GM18873 (cell line): ENCODE measurements at regions not wholly inside any gene's neighbourhood (a gene's known extent, or its start where the extent isn't known, plus 50 kb on each side); places are given as distances from the start of the nearest gene placed in this dataset.

Experiments
- ATAC-seq: cut with Tn5 transposase; IDR thresholded peaks from one replicate; pipeline ENCODE4 v1.9.1; 2021; ENCODE audit warnings: mild to moderate bottlenecking, moderate library complexity, moderate number of reproducible peaks; ENCODE audit not compliant: unreplicated experiment, low FRiP score

DNA sequence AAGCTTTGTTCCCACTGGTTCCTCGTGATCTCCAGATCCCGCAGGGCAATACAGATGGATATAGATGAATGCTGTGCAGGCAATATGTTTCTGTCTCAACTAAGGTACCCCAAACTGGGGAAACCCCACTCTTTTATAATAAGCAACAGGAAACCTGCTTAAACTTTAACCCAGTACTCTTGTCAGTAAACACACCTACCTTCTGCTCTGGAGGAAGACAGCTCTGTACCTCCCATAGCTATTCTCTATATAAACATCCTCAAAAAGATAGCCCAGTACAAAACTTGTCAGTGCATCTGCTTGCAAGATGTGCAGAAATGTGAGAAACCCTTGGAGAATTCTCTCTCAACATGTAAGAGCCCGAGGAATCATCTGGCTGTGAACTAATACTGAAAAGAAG lies 583.6 kb downstream of the OLFM4 start:
- ATAC-seq: no peak

DNA sequence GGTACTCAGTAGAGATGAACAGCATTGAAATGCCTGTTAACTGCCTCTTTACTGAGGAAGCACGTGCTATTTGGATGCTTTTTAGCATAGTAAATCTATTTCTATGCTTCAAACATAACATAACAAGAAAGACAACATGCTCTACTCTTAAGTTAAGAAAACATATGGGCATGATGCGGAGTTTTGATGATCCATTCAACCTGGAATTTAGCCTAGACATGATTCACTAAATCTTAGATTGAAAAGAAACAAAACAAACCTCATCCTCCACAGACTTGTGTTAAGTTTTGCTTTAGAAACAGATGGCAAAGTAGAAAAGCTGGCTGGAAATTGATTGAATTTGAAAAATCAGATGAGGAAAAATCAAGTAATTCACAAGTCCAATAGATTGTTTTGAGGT lies 593.8 kb downstream of the OLFM4 start:
- ATAC-seq: no peak

DNA sequence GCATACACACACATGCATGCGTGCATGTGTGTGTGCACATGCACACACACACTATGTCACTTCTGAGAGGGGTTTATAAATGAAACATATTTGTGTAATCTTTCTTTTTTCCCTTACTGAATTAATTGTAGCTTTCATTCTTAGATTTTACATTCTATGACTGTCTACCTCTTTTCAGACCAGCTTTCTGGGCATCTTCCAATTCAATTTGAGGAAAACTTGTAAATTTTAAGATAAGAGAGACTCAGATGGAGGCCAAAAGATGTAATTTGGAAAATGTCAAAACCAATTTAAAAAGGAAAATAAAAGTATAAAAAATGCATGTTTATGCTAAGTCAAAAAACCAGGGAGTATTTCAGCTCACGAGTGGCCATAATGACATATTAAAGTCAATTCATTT lies 594.5 kb downstream of the OLFM4 start:
- no peak for ATAC-seq

DNA sequence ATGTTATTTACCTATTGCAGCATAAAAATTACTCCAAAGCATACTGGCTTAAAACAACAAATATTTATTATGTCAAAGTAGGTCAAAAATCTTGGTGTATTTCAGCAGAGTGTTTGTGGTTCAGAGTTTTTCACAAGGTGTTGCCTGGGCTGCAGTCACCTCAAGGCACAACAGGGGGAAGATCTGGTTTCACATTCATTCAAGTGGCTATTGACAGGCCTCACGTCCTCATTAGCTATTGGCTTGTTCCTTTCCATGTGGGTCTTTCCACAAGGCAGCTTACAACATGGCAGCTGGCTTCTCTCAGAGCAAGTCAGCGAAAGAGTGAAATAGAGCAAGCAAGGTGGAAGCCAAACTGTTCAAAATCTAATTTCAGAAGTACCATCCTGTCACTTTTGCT lies 602.9 kb downstream of the OLFM4 start:
- no peak for ATAC-seq

DNA sequence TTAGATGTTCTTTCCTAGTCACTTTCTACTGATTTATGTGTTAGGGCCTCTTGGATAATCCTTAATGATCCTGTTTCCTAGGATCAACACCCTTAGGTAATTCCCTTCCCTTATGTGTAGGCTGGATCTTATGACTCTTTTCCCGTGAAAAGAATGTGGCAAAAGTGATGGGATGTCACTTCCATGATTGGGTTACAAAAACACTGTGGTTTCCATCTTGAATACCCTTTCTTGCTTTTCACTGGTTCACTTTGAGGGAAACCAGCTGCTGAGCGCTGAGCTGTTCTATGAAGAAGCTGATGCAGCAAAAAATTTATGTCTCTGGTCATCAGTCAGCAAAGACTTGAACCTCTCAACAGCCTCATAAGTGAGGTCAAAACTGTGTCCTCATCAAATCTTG lies 609.4 kb downstream of the OLFM4 start:
- ATAC-seq: no peak

DNA sequence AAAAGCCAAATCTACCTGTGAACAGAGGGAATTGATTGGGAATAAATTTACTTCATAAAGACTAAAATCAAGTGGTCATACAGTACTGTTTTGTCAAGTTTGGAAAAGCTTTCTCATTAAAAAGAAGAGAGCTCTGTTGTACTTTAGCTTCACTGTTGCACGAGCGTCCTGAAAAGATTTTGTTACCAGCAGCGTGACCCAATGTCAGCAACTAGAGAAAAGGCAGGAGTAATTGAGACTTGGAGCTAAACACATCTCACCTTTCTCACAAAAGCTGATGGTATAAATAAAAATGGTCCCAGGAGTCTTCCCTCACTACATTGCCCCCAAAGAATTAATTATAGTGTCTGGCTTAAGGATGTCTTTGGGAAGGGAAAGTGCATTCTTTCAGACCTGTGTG lies 613.7 kb downstream of the OLFM4 start:
- ATAC-seq: no peak

DNA sequence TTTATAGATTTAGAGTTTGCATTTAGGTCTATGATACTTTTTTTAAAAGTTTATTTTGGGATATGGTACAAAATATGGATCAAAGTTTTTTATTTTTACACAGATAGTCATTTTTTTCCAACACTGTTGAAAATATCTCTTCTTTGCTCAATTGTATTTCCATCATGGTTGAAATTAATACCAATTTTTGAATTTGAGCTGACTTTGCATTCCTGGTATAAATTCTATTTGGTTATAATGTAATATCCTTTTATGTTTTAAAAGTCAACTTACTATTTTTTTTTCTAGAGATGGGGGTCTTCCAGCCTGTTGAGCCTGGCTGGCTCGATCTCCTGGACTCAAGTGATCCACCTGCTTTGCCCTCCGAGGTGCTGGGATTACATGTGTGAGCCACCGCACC lies 620.1 kb downstream of the OLFM4 start:
- ATAC-seq: no peak

DNA sequence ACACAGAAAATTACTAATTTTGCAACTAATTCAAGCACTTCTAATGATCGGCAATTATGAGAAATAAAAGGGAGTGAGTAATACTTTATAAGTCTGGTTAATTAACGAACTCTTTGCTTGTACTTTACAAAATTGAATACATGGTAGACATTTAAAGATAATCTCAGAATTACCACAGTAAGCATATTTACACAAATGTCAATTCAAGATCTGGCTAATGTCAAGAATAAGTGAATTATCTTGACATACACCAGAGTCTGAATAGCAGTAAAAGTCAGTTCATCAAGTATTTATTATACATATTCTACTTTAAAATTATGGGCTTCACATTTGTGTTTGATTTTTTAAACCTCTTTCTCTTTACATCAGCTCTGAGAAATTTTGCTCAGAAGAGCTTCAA lies 643.4 kb downstream of the OLFM4 start:
- ATAC-seq: no peak

DNA sequence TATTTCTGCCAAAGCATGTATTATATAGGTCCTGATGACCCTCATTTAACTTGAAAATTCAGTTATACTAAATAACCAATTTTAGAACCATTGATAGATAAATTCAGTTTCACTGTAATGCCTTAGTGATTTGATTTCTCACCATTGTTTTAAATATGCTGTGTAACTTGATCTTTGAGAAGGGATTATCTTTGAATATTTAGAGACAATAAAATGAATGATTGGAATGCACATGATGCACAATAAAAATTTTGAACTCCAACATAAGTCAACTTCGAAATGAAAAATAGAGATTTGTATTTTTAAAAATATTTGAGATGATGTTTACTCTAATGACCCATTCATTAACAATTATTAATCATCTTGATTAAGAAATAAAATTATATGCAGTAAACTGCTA lies 654.5 kb downstream of the OLFM4 start:
- no peak for ATAC-seq

DNA sequence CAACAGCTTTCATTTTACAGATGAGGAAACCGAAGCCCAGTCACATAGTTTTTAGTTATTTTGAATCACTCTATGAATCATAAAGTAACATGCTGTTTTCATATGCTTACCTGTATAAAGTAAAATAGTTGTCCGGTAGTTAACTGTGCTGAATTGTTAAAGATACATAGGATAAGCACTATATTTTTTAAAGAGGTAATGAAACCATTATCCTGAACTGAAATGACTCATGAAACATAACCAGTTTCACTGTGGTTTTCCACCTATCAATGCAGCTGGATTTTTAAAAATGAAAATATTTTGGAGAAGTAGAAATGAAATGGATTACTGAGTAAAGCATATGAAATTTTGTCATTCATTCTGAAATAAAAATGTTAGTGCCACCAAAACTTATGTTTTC lies 655.0 kb downstream of the OLFM4 start:
- no peak for ATAC-seq

DNA sequence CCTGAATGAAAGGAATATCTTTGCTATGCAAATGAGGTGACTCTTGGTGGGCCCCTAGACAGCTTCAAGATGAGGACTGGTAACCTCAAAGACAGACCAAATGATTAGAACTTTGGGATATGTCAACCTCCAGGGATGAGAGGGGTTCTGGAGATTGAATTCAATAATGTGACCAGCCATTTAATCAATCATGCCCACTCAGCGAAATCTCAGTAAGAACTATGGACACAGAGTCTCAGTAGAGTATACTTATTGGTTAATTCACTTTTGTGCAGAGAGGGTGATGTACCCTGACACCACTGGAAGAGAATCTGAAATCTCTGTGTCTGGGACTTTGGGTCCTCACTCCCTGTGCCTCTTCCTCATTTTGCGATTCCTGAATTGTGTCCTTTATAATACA lies 662.8 kb downstream of the OLFM4 start:
- ATAC-seq: no peak

DNA sequence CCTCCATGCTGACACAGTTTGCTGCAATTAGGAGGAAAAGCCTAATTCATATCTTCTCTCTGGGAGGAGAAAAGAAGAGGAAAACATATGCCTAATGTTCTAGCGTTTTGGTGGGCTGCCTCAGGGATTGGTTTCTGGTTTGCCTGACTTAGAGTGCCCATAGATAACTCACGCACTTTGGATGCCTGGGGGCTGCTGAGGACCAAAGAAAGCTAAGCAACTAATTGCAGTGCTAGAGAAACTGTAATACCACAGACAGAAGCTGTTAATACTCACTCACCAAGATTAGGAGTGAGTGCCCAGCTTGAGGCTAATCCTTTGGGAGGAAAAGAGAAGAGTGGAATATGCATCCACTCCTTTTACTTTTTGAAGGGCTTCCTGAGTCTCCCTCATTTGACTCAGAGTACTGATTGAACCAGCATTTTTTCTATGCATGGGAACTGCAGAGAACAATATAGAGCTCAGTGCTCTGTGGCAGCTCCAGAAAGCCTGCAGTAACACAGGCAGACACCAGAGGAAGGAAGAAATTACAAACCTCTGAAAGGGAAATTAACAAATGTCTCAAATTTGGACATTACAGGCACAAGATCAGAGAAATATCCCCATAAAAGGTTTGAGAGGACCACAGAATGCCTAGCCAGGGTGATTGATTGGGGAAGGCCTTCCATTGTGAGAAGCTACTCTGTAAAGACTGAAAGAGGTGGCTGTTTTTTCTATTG lies 666.4 kb downstream of the OLFM4 start:
- ATAC-seq: no peak

DNA sequence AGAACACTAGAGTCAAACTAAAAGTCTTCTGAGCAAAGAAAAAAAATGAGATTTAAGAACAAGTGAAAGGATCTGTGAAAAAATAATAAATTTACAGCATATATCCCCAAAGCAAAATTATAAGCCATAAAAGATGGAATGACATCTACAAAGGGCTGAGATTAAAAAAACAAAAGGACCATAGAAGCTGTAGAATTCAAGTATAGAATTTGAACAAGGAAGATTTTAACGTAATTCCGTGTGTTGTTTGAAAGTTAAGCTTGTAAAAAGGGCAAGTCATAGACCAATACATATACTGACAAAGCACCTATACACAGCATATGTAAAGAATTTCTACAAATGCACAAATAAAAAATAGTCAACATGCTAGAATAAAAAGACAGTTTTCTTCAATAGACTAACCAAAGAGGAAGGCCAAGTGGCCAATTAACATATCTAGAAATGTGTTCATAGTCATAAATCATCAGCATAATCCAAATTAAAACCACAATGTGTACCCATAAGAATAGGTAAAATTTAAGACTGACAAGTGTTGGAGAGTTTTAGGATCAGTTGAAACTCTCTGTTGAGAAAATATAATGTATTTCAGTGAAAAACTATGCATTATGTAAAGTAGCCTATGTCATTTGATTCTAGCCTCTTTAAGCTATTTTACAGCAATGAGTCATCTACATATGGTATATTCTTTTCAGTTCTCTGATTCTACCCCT lies 674.9 kb downstream of the OLFM4 start:
- ATAC-seq: no peak

DNA sequence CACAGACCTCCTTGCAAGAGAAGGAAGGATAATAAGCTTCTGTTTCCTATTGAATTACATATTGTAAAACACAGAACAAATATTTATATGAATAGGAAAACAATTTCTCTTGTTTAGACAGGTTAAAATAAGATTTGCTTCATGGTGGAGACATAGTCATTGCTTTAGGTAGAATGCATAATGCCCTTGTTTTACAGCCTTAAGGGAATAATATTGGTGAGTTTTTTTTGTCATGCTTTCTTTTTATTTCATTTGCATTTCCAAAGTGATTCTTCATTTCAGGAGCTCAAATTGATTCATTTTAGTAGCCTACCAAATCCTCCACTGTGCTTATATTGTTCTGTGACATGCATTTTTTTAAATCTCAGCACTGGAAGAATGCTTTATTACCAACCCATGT lies 690.7 kb downstream of the OLFM4 start:
- no peak for ATAC-seq

DNA sequence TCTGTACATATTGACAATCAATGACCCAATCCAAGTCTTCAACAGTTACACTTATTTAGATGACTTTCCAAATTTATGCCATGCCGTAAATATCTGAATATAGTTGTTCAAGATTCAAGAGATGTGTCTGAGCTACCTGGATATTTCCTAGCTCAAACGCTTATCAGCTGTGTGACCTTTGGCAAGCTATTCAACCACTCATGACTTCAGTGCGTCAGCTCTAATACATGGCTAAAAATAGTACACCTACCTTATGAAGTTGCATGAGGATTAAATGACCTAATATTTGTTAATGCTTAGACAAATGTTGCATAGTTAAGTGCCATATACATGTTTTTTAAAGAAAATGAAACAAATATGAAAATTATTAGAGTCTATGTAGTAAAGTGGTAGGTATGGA lies 704.1 kb downstream of the OLFM4 start:
- ATAC-seq: no peak

DNA sequence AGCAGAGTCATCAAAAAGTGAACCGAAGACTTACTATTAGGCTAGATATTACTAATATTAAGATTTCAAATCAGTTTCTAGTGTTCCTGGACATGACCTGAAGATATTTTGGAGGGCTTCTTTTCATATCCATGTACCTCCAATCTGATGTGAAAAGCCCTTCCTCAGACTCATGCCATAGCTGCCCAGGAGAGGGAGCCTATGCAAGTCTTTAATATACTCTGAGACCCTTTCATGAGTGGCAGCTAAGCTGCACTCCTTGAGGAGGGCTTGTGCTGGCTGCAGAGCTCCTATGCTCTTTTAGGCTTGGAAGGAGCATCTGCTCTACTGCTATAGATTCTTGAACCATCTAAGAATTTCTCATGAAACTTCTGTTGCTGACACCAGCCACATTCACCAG lies 715.3 kb downstream of the OLFM4 start:
- ATAC-seq: no peak

DNA sequence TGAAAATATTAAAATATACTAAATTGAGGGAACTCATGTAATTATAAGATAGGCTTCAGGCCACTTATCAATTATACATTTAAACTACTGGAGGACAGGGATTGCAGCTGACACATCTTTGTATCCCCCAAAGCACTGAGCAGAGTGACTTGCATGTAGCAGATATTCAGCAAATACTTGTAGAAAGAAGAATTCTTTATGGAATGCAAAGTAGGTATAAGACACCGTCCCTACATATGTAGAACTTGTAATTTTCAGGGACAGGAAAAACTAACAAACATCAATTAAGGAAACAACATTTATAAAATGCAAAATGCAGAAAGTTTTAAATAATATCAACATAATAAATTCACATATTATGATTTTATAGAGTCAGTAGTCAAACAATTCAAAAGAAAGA lies 719.2 kb downstream of the OLFM4 start:
- no peak for ATAC-seq

DNA sequence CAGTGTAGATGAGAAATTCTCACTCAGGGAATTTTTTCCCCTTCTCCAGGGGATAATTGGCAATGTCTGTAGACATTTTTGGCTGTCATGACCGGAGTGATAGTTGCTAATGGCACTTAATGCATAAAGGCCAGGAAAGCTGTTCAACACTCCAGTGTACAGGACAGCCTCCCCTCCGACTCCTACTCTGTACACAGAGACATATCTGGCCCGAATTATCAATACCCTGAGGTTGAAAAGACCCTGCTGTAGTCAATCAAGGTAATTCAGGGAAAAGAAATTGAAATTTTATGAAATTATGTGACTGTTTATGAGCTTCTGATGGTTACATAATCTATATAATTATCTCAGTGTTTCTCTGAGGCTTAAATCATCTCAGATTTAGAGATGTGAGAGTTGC lies 720.7 kb downstream of the OLFM4 start:
- ATAC-seq: no peak

DNA sequence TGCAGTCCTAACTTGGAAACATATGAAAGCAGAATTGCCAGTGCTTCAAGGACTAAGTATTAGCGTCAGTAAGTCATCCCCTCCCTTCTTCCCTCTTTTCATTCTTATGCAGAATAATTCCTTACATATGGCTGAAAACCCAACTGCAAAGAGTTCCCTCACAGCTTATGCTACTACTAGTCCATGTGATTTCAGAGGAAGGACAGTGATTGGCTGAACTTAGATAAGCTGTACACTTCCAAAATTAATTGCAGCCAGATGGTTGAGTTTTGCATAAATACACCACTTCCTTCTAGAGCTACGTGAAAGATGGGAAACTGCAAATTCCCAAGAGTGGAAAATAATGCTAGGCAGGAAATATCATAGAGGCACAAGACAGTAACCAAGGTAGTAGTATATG lies 730.4 kb downstream of the OLFM4 start:
- no peak for ATAC-seq

DNA sequence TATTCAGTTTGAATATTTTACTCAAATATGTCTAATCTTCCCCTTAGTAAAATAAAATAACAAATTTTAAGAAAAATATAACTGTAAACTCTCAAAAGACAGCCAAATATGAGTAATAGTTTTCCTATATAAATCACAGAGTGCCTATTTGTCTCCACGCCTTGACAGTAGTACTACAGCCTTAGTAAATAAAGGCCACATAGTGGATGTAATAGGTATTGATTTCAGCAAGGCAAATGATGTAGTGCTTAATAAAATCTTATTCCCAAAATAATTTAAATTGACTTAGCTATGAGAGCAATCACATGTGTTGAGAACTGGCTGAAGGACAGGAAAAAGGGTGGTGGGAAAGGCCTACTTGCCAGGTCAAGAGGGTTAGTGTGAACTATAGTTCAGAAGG lies 747.2 kb downstream of the OLFM4 start:
- ATAC-seq: no peak

DNA sequence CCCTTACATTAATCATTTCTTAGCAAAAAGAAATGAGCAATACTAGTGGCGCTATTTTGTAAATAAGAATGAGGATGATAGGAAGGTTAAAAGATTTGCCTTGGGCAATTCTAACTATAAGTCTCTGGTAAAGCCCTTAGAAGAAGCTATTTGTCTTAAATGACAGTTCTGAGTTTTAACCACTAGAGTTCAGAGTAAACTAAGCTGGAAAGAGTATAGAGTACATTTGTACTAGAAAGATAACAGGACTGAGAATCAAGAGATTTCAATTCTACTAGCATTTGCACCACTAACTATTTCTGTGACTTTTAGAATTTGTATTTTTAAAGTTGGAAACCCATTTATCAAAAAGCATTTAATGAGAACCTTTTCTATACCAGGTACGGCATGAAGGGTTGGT lies 750.3 kb downstream of the OLFM4 start:
- no peak for ATAC-seq

DNA sequence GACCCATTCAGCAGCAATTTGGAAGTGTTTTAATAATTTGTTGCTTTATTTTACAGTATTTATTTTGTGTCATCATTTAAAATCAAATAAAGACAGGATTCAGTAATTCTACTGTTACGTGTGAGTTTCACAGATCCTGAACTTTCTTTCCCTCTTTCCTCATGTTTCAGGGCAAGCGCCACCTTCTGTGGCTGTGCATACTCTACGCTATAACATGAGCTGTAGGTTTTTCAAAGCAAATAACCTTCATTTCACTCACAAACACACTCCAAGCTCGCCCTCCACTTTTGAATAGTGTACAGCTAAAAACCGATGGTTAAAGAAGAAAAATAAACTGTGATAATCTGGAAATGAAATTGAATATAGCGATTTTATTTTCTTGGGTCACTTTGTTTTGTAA lies 753.3 kb downstream of the OLFM4 start:
- no peak for ATAC-seq
